Thoracic aorta (tissue), 2 donors: ENCODE measurements at regions not wholly inside any gene's neighbourhood (a gene's known extent, or its start where the extent isn't known, plus 50 kb on each side); places are given as distances from the start of the nearest gene placed in this dataset.

ENCODE experiments used
- ATAC-seq: fragments of 150-250 bp; one replicate; pipeline ENCODE4 v1.8.0; 2017; ENCODE audit warnings: low read depth; ENCODE audit not compliant: insufficient number of reproducible peaks, low FRiP score
- DNase-seq: peaks from one replicate; pipeline ENCODE4 v3.0.0-alpha.2; 2020; ENCODE audit warnings: low spot score
- H3K27ac ChIP-seq, 2 donors: fragments of 200-600 bp; sonication (generic); 1 replicate in 1 of 2; 2 replicates in 1 of 2; pipeline ENCODE4 v1.5.1; 2016; ENCODE audit warnings: mild to moderate bottlenecking in 2 of 2, moderate library complexity in 2 of 2
- H3K27me3 ChIP-seq: fragments of 200-600 bp; sonication (generic); replicated peaks from 2 replicates; pipeline ENCODE4 v1.6.0; 2016; ENCODE audit warnings: mild to moderate bottlenecking; ENCODE audit not compliant: insufficient read depth
- H3K36me3 ChIP-seq: fragments of 200-600 bp; sonication (generic); one replicate; pipeline ENCODE4 v1.5.1; 2016
- H3K4me1 ChIP-seq, 2 donors: fragments of 200-600 bp; sonication (generic); 1 replicate in 1 of 2; 2 replicates in 1 of 2; pipeline versions ENCODE4 v1.5.1 to v1.6.0; 2016; ENCODE audit warnings: low read depth in 2 of 2, mild to moderate bottlenecking in 1 of 2; ENCODE audit not compliant: control insufficient read depth in 1 of 2
- H3K4me3 ChIP-seq: fragments of 200-600 bp; sonication (generic); 2 replicates; pipeline ENCODE4 v1.5.1; 2016; ENCODE audit warnings: mild to moderate bottlenecking
- H3K9me3 ChIP-seq: fragments of 200-600 bp; sonication (generic); 2 replicates; pipeline ENCODE4 v1.5.1; 2016
- TF ChIP-seq, protein P1 (sequence below): fragments of 200-600 bp; sonication (generic); IDR thresholded peaks from one replicate; pipeline ENCODE4 v1.5.1; 2019; ENCODE audit warnings: antibody characterized with exemption

DNA sequence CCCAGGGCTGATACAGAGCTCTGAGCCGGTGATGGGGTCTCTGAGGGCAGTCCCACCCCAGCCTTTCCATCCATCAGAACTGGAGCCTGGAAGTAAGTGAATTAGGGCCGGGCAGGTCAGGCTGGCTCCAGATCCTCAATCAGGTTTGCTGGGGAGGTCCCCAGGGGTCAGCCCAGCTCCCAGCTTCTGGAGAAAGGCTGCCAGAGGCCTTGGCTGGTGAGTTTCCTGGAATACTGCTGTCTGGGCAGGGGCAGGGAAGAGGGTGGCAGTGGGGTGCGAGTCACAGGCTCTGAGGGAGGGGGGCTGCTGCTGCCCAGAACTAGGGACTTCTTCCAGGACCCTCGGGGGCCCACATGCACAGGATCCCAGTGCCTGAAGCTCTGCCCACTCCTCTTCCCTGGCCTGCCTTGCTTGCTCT lies 200.6 kb upstream of the MVB12B start:
- Histone ChIP-seq H3K27me3 (no peaks in the 10 kb centered on the region), H3K4me1 (no peaks in the 10 kb centered on the region), H3K9me3 (no peaks in the 10 kb centered on the region), H3K27ac (no peak overlapping the region), H3K36me3 (no peaks in the 10 kb centered on the region), H3K4me3 (no peak overlapping the region)
- TF ChIP-seq, protein P1, sequence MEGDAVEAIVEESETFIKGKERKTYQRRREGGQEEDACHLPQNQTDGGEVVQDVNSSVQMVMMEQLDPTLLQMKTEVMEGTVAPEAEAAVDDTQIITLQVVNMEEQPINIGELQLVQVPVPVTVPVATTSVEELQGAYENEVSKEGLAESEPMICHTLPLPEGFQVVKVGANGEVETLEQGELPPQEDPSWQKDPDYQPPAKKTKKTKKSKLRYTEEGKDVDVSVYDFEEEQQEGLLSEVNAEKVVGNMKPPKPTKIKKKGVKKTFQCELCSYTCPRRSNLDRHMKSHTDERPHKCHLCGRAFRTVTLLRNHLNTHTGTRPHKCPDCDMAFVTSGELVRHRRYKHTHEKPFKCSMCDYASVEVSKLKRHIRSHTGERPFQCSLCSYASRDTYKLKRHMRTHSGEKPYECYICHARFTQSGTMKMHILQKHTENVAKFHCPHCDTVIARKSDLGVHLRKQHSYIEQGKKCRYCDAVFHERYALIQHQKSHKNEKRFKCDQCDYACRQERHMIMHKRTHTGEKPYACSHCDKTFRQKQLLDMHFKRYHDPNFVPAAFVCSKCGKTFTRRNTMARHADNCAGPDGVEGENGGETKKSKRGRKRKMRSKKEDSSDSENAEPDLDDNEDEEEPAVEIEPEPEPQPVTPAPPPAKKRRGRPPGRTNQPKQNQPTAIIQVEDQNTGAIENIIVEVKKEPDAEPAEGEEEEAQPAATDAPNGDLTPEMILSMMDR = no peak
- ATAC-seq (no peak), DNase-seq (no peak)

GRCh38 chr9:126126807-126127206 lies 199.8 kb upstream of the MVB12B start:
- H3K4me3 ChIP-seq = no peak overlapping the region
- DNase-seq = no peak
- TF ChIP-seq, protein P1 = no peak
- no peaks in the 10 kb centered on the region for H3K36me3 ChIP-seq
- no peaks in the 10 kb centered on the region for H3K4me1 ChIP-seq
- H3K27me3 ChIP-seq = no peaks in the 10 kb centered on the region
- ATAC-seq = no peak
- H3K27ac ChIP-seq = no peak overlapping the region
- H3K9me3 ChIP-seq = no peaks in the 10 kb centered on the region

DNA sequence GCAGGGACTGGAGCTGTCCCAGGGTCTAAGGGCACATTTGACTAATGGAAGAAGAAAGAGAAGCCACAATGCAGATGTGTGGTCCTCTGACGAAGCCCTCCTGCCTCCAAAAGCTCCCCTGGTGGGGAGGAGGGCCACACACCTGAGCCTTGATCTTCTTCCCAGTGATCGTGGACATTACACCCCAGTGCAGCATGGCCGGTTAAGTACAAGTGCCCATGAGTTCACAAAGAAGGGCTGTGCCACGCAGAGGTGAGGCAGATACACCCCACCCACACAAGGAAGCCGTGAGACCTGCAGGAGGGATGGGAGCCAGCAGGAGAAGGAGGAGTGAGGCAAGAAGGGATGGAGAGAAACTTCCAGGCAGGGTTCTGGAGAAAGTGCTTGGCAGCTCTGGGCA lies 199.0 kb upstream of the MVB12B start:
- TF ChIP-seq, protein P1 = no peak
- Histone ChIP-seq H3K4me3 (no peak overlapping the region), H3K27me3 (no peaks in the 10 kb centered on the region), H3K9me3 (no peaks in the 10 kb centered on the region), H3K27ac (no peak overlapping the region), H3K4me1 (no peaks in the 10 kb centered on the region), H3K36me3 (no peaks in the 10 kb centered on the region)
- DNase-seq (no peak), ATAC-seq (no peak)

- ATAC-seq (no peak), DNase-seq (no peak)
- Histone ChIP-seq H3K4me3 (no peak overlapping the region), H3K4me1 (no peaks in the 10 kb centered on the region), H3K27ac (no peak overlapping the region), H3K27me3 (no peaks in the 10 kb centered on the region), H3K9me3 (no peaks in the 10 kb centered on the region), H3K36me3 (no peaks in the 10 kb centered on the region)
- TF ChIP-seq, protein P1 = no peak
These were observed 198.0 kb upstream of the MVB12B start for GRCh38 chr9:126128494-126129142.

DNA sequence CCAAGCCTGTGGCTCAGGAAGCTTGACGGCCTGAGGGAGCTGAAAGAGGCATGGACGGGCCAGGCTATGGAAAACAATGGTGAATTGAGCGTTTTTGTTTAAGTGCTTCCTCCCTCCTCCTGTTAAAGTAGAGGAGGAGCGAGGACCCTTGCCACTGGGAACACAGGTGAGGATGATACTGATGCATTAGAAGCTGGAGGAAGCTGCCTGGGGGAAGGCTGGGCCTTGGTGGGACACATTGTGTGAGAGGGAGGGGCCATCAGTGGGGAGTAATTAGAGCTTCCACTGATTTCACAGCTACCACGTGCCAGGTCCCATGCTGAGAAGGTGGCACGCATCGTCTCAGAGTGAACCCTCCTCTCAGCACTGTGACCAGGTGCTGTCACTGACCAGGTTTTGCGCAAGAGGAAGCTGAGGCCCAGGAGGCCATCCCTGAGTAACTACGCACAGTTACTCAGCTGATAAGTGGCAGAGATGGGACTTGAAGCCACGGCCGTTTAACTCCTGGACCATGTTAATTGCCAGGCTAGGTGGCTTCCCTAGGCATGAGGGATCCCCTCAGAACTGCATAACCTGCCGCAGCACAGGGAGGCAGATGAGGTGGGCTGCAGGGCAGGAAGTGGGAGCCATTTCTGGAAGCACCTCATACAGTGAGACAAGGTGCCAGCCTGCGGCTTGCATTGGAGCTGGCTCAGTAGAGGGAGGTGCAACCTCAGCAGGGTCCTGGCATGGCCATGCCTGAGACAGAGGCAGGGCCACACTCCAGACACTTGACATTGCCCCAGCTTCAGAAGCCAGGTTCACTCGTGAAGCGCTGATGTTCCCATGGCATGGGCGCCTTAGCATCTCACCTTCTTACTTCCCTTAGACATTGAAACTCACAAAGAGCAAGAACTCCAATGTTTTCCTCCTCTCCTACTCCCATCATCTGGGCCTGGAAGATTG lies 195.3 kb upstream of the MVB12B start:
- TF ChIP-seq, protein P1 = no peak
- ATAC-seq = no peak

More for the DNA sequence above, 195.3 kb upstream of the MVB12B start:
- DNase-seq = no peak
- no peaks in the 10 kb centered on the region for H3K4me1 ChIP-seq
- no peaks in the 10 kb centered on the region for H3K36me3 ChIP-seq
- no peaks in the 10 kb centered on the region for H3K27me3 ChIP-seq
- no peak overlapping the region for H3K4me3 ChIP-seq
- H3K9me3 ChIP-seq = no peaks in the 10 kb centered on the region
- no peak overlapping the region for H3K27ac ChIP-seq
